ENCODE measurements at regions not wholly inside any gene's neighbourhood (a gene's known extent, or its start where the extent isn't known, plus 50 kb on each side); places are given as distances from the start of the nearest gene placed in this dataset.

DNA sequence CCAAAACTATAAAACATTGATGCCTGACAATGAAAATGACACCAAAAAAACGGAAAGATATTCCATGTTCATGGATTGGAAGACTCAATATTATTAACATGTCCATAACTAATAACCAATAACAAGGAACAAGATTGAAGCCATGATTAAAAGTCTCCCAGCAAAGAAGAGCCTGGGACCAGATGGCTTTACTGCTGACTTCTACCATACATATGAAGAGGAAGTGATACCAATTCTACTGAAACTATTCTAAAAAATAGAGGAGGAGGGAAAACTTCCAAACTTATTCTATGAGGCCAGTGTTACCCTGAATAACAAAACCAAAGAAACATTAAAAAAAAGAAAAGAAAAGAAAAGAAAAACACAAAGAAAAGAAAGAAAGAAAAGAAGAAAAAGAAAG lies 54.6 kb upstream of the ATF7IP start:
- CTCF ChIA-PET: no interaction called here
- TF ChIP-seq, protein P1, sequence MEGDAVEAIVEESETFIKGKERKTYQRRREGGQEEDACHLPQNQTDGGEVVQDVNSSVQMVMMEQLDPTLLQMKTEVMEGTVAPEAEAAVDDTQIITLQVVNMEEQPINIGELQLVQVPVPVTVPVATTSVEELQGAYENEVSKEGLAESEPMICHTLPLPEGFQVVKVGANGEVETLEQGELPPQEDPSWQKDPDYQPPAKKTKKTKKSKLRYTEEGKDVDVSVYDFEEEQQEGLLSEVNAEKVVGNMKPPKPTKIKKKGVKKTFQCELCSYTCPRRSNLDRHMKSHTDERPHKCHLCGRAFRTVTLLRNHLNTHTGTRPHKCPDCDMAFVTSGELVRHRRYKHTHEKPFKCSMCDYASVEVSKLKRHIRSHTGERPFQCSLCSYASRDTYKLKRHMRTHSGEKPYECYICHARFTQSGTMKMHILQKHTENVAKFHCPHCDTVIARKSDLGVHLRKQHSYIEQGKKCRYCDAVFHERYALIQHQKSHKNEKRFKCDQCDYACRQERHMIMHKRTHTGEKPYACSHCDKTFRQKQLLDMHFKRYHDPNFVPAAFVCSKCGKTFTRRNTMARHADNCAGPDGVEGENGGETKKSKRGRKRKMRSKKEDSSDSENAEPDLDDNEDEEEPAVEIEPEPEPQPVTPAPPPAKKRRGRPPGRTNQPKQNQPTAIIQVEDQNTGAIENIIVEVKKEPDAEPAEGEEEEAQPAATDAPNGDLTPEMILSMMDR (IDR thresholded peaks at IDR 0.05; ENCODE audit: unreplicated experiment): no peak
- no peaks in the 10 kb centered on the region for H3K27me3 Mint-ChIP-seq (ENCODE audit: unreplicated experiment)
- peaks cover 7% of the 10 kb centered on the region for H3K9me3 Mint-ChIP-seq (ENCODE audit: low read depth, unreplicated experiment)
- peaks cover 12% of the 10 kb centered on the region for H3K4me1 Mint-ChIP-seq (ENCODE audit: low read depth, unreplicated experiment)
- H3K4me3 Mint-ChIP-seq (ENCODE audit: low read depth, unreplicated experiment): no peak overlapping the region
- intact Hi-C loops (cut with micrococcal nuclease; ENCODE audit: unreplicated experiment): no loop called here
- BruUV-seq (replicated peaks): no TSS peak
- no peak overlapping the region for H3K27ac Mint-ChIP-seq (ENCODE audit: unreplicated experiment)
- no peaks in the 10 kb centered on the region for H3K36me3 Mint-ChIP-seq (ENCODE audit: insufficient read depth, unreplicated experiment)
- no peak for DNase-seq

GRCh38 chr12:14313379-14314138 lies 51.9 kb upstream of the ATF7IP start:
- CTCF ChIA-PET: no interaction called here
- no peak overlapping the region for H3K27ac Mint-ChIP-seq (ENCODE audit: unreplicated experiment)
- peaks cover 7% of the 10 kb centered on the region for H3K9me3 Mint-ChIP-seq (ENCODE audit: low read depth, unreplicated experiment)
- intact Hi-C loops (cut with micrococcal nuclease; ENCODE audit: unreplicated experiment): no loop called here
- TF ChIP-seq, protein P1 (IDR thresholded peaks at IDR 0.05; ENCODE audit: unreplicated experiment): no peak
- BruUV-seq (replicated peaks): no TSS peak
- H3K4me1 Mint-ChIP-seq (ENCODE audit: low read depth, unreplicated experiment): no peaks in the 10 kb centered on the region
- H3K36me3 Mint-ChIP-seq (ENCODE audit: insufficient read depth, unreplicated experiment): no peaks in the 10 kb centered on the region
- H3K4me3 Mint-ChIP-seq (ENCODE audit: low read depth, unreplicated experiment): no peak overlapping the region
- no peaks in the 10 kb centered on the region for H3K27me3 Mint-ChIP-seq (ENCODE audit: unreplicated experiment)
- no peak for DNase-seq

- TF ChIP-seq, protein P1 (IDR thresholded peaks at IDR 0.05; ENCODE audit: unreplicated experiment): no peak
- intact Hi-C loops (cut with micrococcal nuclease; ENCODE audit: unreplicated experiment): no loop called here
- DNase-seq: no peak
- no peak overlapping the region for H3K27ac Mint-ChIP-seq (ENCODE audit: unreplicated experiment)
- no peaks in the 10 kb centered on the region for H3K36me3 Mint-ChIP-seq (ENCODE audit: insufficient read depth, unreplicated experiment)
- CTCF ChIA-PET: no interaction called here
- H3K4me1 Mint-ChIP-seq (ENCODE audit: low read depth, unreplicated experiment): no peaks in the 10 kb centered on the region
- no peaks in the 10 kb centered on the region for H3K27me3 Mint-ChIP-seq (ENCODE audit: unreplicated experiment)
- BruUV-seq (replicated peaks): no TSS peak
- H3K4me3 Mint-ChIP-seq (ENCODE audit: low read depth, unreplicated experiment): no peak overlapping the region
- H3K9me3 Mint-ChIP-seq (ENCODE audit: low read depth, unreplicated experiment): peaks cover 7% of the 10 kb centered on the region
Observed at GRCh38 chr12:14314801-14315200, 50.7 kb upstream of the ATF7IP start.

DNA sequence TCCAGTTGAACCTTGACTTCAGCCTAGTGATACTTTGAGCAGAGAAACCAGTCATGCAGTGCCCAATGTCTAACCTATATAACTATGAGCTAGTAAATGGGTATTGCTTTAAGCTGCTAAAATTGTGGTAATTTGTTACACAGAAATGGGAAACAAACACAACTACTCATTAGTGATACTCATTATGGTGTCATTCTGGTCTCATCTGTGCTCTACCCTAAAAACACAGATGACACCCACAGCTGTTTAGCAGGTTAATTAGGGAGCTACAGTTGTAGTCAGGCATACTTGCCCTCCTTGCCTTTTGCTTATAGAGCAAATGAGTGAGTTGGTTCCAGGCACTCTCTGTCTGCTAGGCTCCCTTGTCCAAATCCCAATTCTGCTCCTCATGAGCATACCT lies 50.0 kb upstream of the ATF7IP start:
- intact Hi-C loops (cut with micrococcal nuclease; ENCODE audit: unreplicated experiment): no loop called here
- no peak for DNase-seq
- Mint-ChIP-seq H3K4me1 (ENCODE audit: low read depth, unreplicated experiment) (no peaks in the 10 kb centered on the region), H3K27ac (ENCODE audit: unreplicated experiment) (no peak overlapping the region), H3K27me3 (ENCODE audit: unreplicated experiment) (no peaks in the 10 kb centered on the region), H3K4me3 (ENCODE audit: low read depth, unreplicated experiment) (no peak overlapping the region), H3K36me3 (ENCODE audit: insufficient read depth, unreplicated experiment) (no peaks in the 10 kb centered on the region), H3K9me3 (ENCODE audit: low read depth, unreplicated experiment) (peaks cover 4% of the 10 kb centered on the region)
- no TSS peak for BruUV-seq (replicated peaks)
- CTCF ChIA-PET: interaction anchor here (0.6 kb wide), 1 partner anchor 33 kb away, joined by 5 read pairs; no protein-coding TSS in a partner anchor
- TF ChIP-seq, protein P1 (IDR thresholded peaks at IDR 0.05; ENCODE audit: unreplicated experiment): no peak

All from Calu3 (cell line).